ENCODE measurements at regions not wholly inside any gene's neighbourhood (a gene's known extent, or its start where the extent isn't known, plus 50 kb on each side); places are given as distances from the start of the nearest gene placed in this dataset.
"Not testable (repeated sequence)": the region's sequence is repeated elsewhere in the genome, so short reads cannot be mapped to it uniquely, and the experiment has no call there.

GRCh38 chr13:90321281-90321931 is 1026.1 kb upstream of the MIR17HG start:
- no peak for TF ChIP-seq CTCF (IDR thresholded peaks at IDR 0.05)
- DNase-seq = no peak
- H3K4me3 ChIP-seq = no peak overlapping the region
- no peaks in the 10 kb centered on the region for H3K27me3 ChIP-seq
- intact Hi-C loops (cut with DNase I) = no loop called here
- ATAC-seq = no peak
- H3K27ac ChIP-seq = no peak overlapping the region
- H3K4me1 ChIP-seq = no peaks in the 10 kb centered on the region
- WGBS, 2 donors = 77% methylated on average over 9 of the region's 9 CpGs
- no peaks in the 10 kb centered on the region for H3K36me3 ChIP-seq
- H3K9me3 ChIP-seq = no peaks in the 10 kb centered on the region

- no peaks in the 10 kb centered on the region for H3K9me3 ChIP-seq
- no peak for TF ChIP-seq CTCF (IDR thresholded peaks at IDR 0.05)
- intact Hi-C loops (cut with DNase I) = no loop called here
- no peak overlapping the region for H3K4me3 ChIP-seq
- ATAC-seq (no peak), DNase-seq (no peak)
- WGBS, 2 donors = 8% methylated on average over 1 of the region's 1 CpG
- no peaks in the 10 kb centered on the region for H3K27me3 ChIP-seq
- H3K36me3 ChIP-seq = no peaks in the 10 kb centered on the region
- no peak overlapping the region for H3K27ac ChIP-seq
- no peaks in the 10 kb centered on the region for H3K4me1 ChIP-seq
These were observed 1017.8 kb upstream of the MIR17HG start for GRCh38 chr13:90329641-90330040.

- Histone ChIP-seq H3K9me3 (no peaks in the 10 kb centered on the region), H3K4me3 (no peak overlapping the region), H3K4me1 (no peaks in the 10 kb centered on the region), H3K27ac (no peak overlapping the region), H3K27me3 (no peaks in the 10 kb centered on the region), H3K36me3 (no peaks in the 10 kb centered on the region)
- 79 to 85% methylated on average over 1 of the region's 1 CpG for WGBS, 2 donors
- DNase-seq = no peak
- intact Hi-C loops (cut with DNase I) = no loop called here
- no peak for ATAC-seq
- TF ChIP-seq CTCF (IDR thresholded peaks at IDR 0.05) = no peak
These were observed 1015.5 kb upstream of the MIR17HG start for GRCh38 chr13:90331974-90332373.

GRCh38 chr13:90336507-90336906 is 1011.0 kb upstream of the MIR17HG start:
- Histone ChIP-seq H3K27ac (no peak overlapping the region), H3K36me3 (no peaks in the 10 kb centered on the region), H3K4me1 (no peaks in the 10 kb centered on the region), H3K9me3 (peaks cover 0 to 6% (median 0%) of the 10 kb centered on the region in 11 donors), H3K27me3 (no peaks in the 10 kb centered on the region), H3K4me3 (no peak overlapping the region)
- ATAC-seq (no peak), DNase-seq (no peak)
- no peak for TF ChIP-seq CTCF (IDR thresholded peaks at IDR 0.05)
- intact Hi-C loops (cut with DNase I) = no loop called here
- WGBS, 2 donors = 56 to 75% methylated on average over 4 of the region's 4 CpGs

- H3K4me3 ChIP-seq; H3K36me3 ChIP-seq; intact Hi-C loops (cut with DNase I); DNase-seq; H3K27me3 ChIP-seq; H3K4me1 ChIP-seq; ATAC-seq; H3K27ac ChIP-seq; H3K9me3 ChIP-seq: not testable (repeated sequence)
- 75 to 81% methylated on average over 1 of the region's 1 CpG for WGBS, 2 donors
These were observed 1006.1 kb upstream of the MIR17HG start for GRCh38 chr13:90341348-90341747.

GRCh38 chr13:90348477-90349136 is 998.9 kb upstream of the MIR17HG start:
- ATAC-seq; H3K4me3 ChIP-seq; intact Hi-C loops (cut with DNase I); H3K4me1 ChIP-seq; H3K36me3 ChIP-seq; H3K27ac ChIP-seq; DNase-seq; H3K27me3 ChIP-seq: not testable (repeated sequence)
- peaks cover 0 to 26% (median 0%) of the 10 kb centered on the region in 11 donors for H3K9me3 ChIP-seq
- WGBS, 2 donors = 96 to 97% methylated on average over 40 to 42 of the region's 42 CpGs

Measured in heart right ventricle (tissue), 16 donors.